ENCODE measurements at regions not wholly inside any gene's neighbourhood (a gene's known extent, or its start where the extent isn't known, plus 50 kb on each side); places are given as distances from the start of the nearest gene placed in this dataset.
"Not testable (repeated sequence)": the region's sequence is repeated elsewhere in the genome, so short reads cannot be mapped to it uniquely, and the experiment has no call there.

- Histone ChIP-seq H3K4me3 (ENCODE audit: low read length) (no peak overlapping the region), H3K9me3 (ENCODE audit: insufficient read depth, low read depth, low read length) (peaks cover 38% of the 10 kb centered on the region), H3K27me3 (ENCODE audit: insufficient read depth, low read length) (no peaks in the 10 kb centered on the region), H3K4me1 (ENCODE audit: insufficient read depth, low read length) (no peaks in the 10 kb centered on the region), H3K27ac (ENCODE audit: low read length) (no peak overlapping the region), H3K36me3 (ENCODE audit: insufficient read depth, low read depth, low read length) (no peaks in the 10 kb centered on the region), H3K9ac (ENCODE audit: low read depth, low read length) (no peak overlapping the region)
Measured at GRCh38 chr10:130263289-130263688, 127.1 kb downstream of the GLRX3 start.

GRCh38 chr10:130265542-130265941 lies 129.4 kb downstream of the GLRX3 start:
- Histone ChIP-seq H3K9ac (ENCODE audit: low read depth, low read length) (no peak overlapping the region), H3K9me3 (ENCODE audit: insufficient read depth, low read depth, low read length) (peaks cover 57% of the 10 kb centered on the region), H3K36me3 (ENCODE audit: insufficient read depth, low read depth, low read length) (no peaks in the 10 kb centered on the region), H3K4me1 (ENCODE audit: insufficient read depth, low read length) (no peaks in the 10 kb centered on the region), H3K27me3 (ENCODE audit: insufficient read depth, low read length) (no peaks in the 10 kb centered on the region), H3K27ac (ENCODE audit: low read length) (no peak overlapping the region), H3K4me3 (ENCODE audit: low read length) (no peak overlapping the region)

GRCh38 chr10:130282492-130283218 lies 146.5 kb downstream of the GLRX3 start:
- Histone ChIP-seq H3K27ac (ENCODE audit: low read length) (no peak overlapping the region), H3K36me3 (ENCODE audit: insufficient read depth, low read depth, low read length) (no peaks in the 10 kb centered on the region), H3K9me3 (ENCODE audit: insufficient read depth, low read depth, low read length) (peaks cover 94% of the 10 kb centered on the region), H3K4me3 (ENCODE audit: low read length) (no peak overlapping the region), H3K4me1 (ENCODE audit: insufficient read depth, low read length) (no peaks in the 10 kb centered on the region), H3K27me3 (ENCODE audit: insufficient read depth, low read length) (no peaks in the 10 kb centered on the region), H3K9ac (ENCODE audit: low read depth, low read length) (no peak overlapping the region)

GRCh38 chr10:130283219-130283545 lies 147.0 kb downstream of the GLRX3 start:
- Histone ChIP-seq H3K4me3 (ENCODE audit: low read length) (no peak overlapping the region), H3K9ac (ENCODE audit: low read depth, low read length) (no peak overlapping the region), H3K36me3 (ENCODE audit: insufficient read depth, low read depth, low read length) (no peaks in the 10 kb centered on the region), H3K27ac (ENCODE audit: low read length) (no peak overlapping the region), H3K27me3 (ENCODE audit: insufficient read depth, low read length) (no peaks in the 10 kb centered on the region), H3K9me3 (ENCODE audit: insufficient read depth, low read depth, low read length) (peaks cover 93% of the 10 kb centered on the region), H3K4me1 (ENCODE audit: insufficient read depth, low read length) (no peaks in the 10 kb centered on the region)

GRCh38 chr10:130295761-130296160 lies 159.6 kb downstream of the GLRX3 start:
- not testable (repeated sequence) for H3K27ac ChIP-seq (ENCODE audit: low read length); H3K9ac ChIP-seq (ENCODE audit: low read depth, low read length); H3K4me1 ChIP-seq (ENCODE audit: insufficient read depth, low read length); H3K36me3 ChIP-seq (ENCODE audit: insufficient read depth, low read depth, low read length); H3K4me3 ChIP-seq (ENCODE audit: low read length); H3K27me3 ChIP-seq (ENCODE audit: insufficient read depth, low read length)
- H3K9me3 ChIP-seq (ENCODE audit: insufficient read depth, low read depth, low read length), result peaks cover 67% of the 10 kb centered on the region

- peaks cover 83% of the 10 kb centered on the region for H3K9me3 ChIP-seq (ENCODE audit: insufficient read depth, low read depth, low read length)
- no peaks in the 10 kb centered on the region for H3K27me3 ChIP-seq (ENCODE audit: insufficient read depth, low read length)
- no peaks in the 10 kb centered on the region for H3K4me1 ChIP-seq (ENCODE audit: insufficient read depth, low read length)
- H3K36me3 ChIP-seq (ENCODE audit: insufficient read depth, low read depth, low read length), result no peaks in the 10 kb centered on the region
- H3K9ac ChIP-seq (ENCODE audit: low read depth, low read length), result no peak overlapping the region
- no peak overlapping the region for H3K4me3 ChIP-seq (ENCODE audit: low read length)
- H3K27ac ChIP-seq (ENCODE audit: low read length), result no peak overlapping the region
Measured at GRCh38 chr10:130300608-130301020, 164.4 kb downstream of the GLRX3 start.

- no peaks in the 10 kb centered on the region for H3K4me1 ChIP-seq (ENCODE audit: insufficient read depth, low read length)
- no peaks in the 10 kb centered on the region for H3K27me3 ChIP-seq (ENCODE audit: insufficient read depth, low read length)
- H3K9me3 ChIP-seq (ENCODE audit: insufficient read depth, low read depth, low read length), result peaks cover 84% of the 10 kb centered on the region
- H3K4me3 ChIP-seq (ENCODE audit: low read length), result no peak overlapping the region
- no peak overlapping the region for H3K27ac ChIP-seq (ENCODE audit: low read length)
- H3K9ac ChIP-seq (ENCODE audit: low read depth, low read length), result no peak overlapping the region
- no peaks in the 10 kb centered on the region for H3K36me3 ChIP-seq (ENCODE audit: insufficient read depth, low read depth, low read length)
Measured at GRCh38 chr10:130301021-130301892, 165.1 kb downstream of the GLRX3 start.

GRCh38 chr10:130326954-130327353 lies 190.8 kb downstream of the GLRX3 start:
- H3K27ac ChIP-seq (ENCODE audit: low read length), result no peak overlapping the region
- no peaks in the 10 kb centered on the region for H3K27me3 ChIP-seq (ENCODE audit: insufficient read depth, low read length)
- no peak overlapping the region for H3K4me3 ChIP-seq (ENCODE audit: low read length)
- no peaks in the 10 kb centered on the region for H3K4me1 ChIP-seq (ENCODE audit: insufficient read depth, low read length)
- peaks cover 61% of the 10 kb centered on the region for H3K9me3 ChIP-seq (ENCODE audit: insufficient read depth, low read depth, low read length)
- no peaks in the 10 kb centered on the region for H3K36me3 ChIP-seq (ENCODE audit: insufficient read depth, low read depth, low read length)
- H3K9ac ChIP-seq (ENCODE audit: low read depth, low read length), result no peak overlapping the region

GRCh38 chr10:130329792-130330191 lies 193.6 kb downstream of the GLRX3 start:
- no peaks in the 10 kb centered on the region for H3K36me3 ChIP-seq (ENCODE audit: insufficient read depth, low read depth, low read length)
- H3K9me3 ChIP-seq (ENCODE audit: insufficient read depth, low read depth, low read length), result peaks cover 35% of the 10 kb centered on the region
- H3K27me3 ChIP-seq (ENCODE audit: insufficient read depth, low read length), result no peaks in the 10 kb centered on the region
- H3K4me3 ChIP-seq (ENCODE audit: low read length), result no peak overlapping the region
- H3K9ac ChIP-seq (ENCODE audit: low read depth, low read length), result no peak overlapping the region
- H3K27ac ChIP-seq (ENCODE audit: low read length), result no peak overlapping the region
- H3K4me1 ChIP-seq (ENCODE audit: insufficient read depth, low read length), result no peaks in the 10 kb centered on the region

- Histone ChIP-seq H3K4me1 (ENCODE audit: insufficient read depth, low read length) (no peaks in the 10 kb centered on the region), H3K9ac (ENCODE audit: low read depth, low read length) (no peak overlapping the region), H3K27me3 (ENCODE audit: insufficient read depth, low read length) (no peaks in the 10 kb centered on the region), H3K36me3 (ENCODE audit: insufficient read depth, low read depth, low read length) (no peaks in the 10 kb centered on the region), H3K27ac (ENCODE audit: low read length) (no peak overlapping the region), H3K4me3 (ENCODE audit: low read length) (no peak overlapping the region), H3K9me3 (ENCODE audit: insufficient read depth, low read depth, low read length) (peaks cover 10% of the 10 kb centered on the region; the same call in 1 of the 2 replicates)
Measured at GRCh38 chr10:130333185-130333584, 197.0 kb downstream of the GLRX3 start.

GRCh38 chr10:130335336-130335735 lies 199.1 kb downstream of the GLRX3 start:
- Histone ChIP-seq H3K27ac (ENCODE audit: low read length) (no peak overlapping the region), H3K9me3 (ENCODE audit: insufficient read depth, low read depth, low read length) (peaks cover 10% of the 10 kb centered on the region; the same call in 1 of the 2 replicates), H3K9ac (ENCODE audit: low read depth, low read length) (no peak overlapping the region), H3K27me3 (ENCODE audit: insufficient read depth, low read length) (no peaks in the 10 kb centered on the region), H3K36me3 (ENCODE audit: insufficient read depth, low read depth, low read length) (no peaks in the 10 kb centered on the region), H3K4me3 (ENCODE audit: low read length) (no peak overlapping the region), H3K4me1 (ENCODE audit: insufficient read depth, low read length) (no peaks in the 10 kb centered on the region)
